GM21717 (cell line): ENCODE measurements at regions not wholly inside any gene's neighbourhood (a gene's known extent, or its start where the extent isn't known, plus 50 kb on each side); places are given as distances from the start of the nearest gene placed in this dataset.
"Not testable (repeated sequence)": the region's sequence is repeated elsewhere in the genome, so short reads cannot be mapped to it uniquely, and the experiment has no call there.

ENCODE experiments used
- ATAC-seq: cut with Tn5 transposase; IDR thresholded peaks from one replicate; pipeline ENCODE4 v1.9.1; 2021; ENCODE audit warnings: mild to moderate bottlenecking, moderate library complexity; ENCODE audit not compliant: unreplicated experiment

- no peak for ATAC-seq
These were observed 98.4 kb upstream of the FRMD4A start for GRCh38 chr10:14429043-14429700.

DNA sequence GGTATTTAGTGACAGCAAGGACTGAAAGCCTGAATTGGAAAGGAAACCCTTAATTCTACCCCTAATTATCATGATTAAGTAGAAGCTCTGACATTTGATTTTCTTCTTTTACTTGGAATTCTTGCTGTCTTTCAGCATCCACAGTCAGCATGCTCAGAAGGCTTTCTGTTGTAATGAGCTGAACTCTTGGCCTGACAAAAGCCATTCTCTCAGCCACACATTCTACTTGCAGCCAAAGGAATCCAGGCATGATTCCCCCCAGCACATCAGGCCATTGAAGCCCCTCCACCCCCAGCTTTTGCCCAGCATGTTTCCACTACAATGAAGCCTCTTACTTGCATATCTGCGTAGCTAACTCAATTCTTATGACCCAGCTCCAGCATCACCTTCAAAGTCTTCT lies 94.3 kb upstream of the FRMD4A start:
- no peak for ATAC-seq

DNA sequence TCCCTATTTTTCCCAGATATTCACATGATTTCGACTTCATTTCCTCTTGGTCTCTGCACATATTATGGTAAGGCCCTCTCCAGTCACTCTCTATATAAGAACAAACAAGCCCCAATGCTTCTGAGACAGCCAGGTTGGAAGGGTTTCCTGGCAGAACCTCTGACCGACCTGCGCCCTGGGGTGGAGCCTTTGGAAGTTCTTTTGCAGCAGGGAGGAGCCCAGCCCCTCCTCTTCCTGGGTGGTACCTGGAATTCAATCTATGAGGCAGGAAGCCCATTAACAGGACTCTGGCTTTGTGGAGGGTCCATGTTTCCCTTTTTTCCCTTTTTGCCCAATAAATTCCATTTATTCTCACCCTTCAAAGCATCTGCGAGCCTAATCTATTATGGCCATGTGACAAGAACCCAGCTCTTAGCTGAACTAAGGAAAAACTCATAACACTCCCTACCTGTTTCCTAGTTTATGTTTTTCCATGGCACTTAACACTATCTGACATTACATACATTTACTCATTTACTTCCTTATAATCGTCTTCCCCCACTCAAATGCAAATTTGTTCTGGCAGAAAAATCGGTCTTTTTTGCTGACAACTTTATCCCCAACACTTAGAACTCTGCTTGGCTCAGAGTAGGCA lies 92.5 kb upstream of the FRMD4A start:
- ATAC-seq, result no peak

- ATAC-seq, result no peak
These were observed 91.7 kb upstream of the FRMD4A start for GRCh38 chr10:14422431-14422830.

- no peak for ATAC-seq
These were observed 91.2 kb upstream of the FRMD4A start for GRCh38 chr10:14421941-14422340.

DNA sequence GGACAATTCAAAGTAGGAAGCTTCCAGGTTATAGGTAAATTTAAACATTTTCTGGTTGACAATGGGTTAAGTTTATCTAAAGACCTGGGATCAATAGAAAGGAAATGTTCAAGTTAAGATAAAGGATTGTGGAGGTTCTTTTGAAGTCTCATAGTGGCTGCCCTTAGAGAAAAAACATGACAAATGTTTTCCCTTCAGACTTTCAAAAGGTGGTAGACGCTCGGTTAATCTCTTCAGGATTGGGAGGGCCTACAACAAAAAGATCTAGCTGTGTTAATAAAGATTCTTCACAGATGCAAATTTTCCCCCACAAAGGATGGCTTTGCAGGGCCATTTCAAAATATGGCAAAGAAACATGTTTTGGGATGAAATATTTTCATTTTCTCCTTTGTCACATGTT lies 86.6 kb upstream of the FRMD4A start:
- ATAC-seq, result not testable (repeated sequence)

- no peak for ATAC-seq
These were observed 85.6 kb upstream of the FRMD4A start for GRCh38 chr10:14416308-14416700.

- ATAC-seq, result no peak
These were observed 85.1 kb upstream of the FRMD4A start for GRCh38 chr10:14415676-14416307.

DNA sequence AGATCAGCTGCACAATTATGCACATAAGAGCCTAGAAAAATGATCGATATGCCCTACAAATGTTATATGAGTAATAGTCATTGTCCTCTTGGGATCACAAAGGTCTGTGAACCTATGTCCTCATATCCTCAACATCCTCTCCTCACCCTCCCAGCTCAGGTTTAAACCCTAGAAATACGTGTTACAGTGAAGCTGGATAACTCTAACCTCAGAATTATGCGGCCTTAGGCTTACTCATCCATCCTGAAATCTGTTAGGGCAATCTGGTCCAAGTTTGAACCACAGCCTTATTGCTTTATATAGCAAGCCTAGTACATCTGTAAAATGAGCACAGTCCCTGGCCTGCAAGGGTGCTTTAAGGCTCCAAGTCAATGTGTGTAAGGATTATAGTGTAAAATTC lies 84.2 kb upstream of the FRMD4A start:
- ATAC-seq, result no peak

- ATAC-seq, result no peak
These were observed 82.8 kb upstream of the FRMD4A start for GRCh38 chr10:14413523-14413922.

DNA sequence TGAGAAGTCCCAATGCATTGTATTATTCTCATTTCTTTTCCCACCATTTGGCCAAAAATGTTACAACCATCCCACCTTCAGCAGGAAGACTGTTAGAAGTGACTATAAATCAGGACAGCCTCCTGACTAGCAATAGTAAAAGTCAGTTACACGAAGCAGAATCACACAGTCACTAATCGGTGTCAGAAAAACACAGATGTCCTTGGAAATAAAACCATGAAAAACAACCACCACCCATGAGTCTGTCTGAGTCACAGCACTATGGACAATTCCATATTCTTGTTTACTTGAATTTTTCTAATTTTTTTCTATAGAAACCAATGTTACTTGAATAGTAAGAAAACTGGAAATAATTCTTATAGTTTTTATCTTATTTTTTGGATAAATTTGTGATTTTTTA lies 81.9 kb upstream of the FRMD4A start:
- no peak for ATAC-seq

DNA sequence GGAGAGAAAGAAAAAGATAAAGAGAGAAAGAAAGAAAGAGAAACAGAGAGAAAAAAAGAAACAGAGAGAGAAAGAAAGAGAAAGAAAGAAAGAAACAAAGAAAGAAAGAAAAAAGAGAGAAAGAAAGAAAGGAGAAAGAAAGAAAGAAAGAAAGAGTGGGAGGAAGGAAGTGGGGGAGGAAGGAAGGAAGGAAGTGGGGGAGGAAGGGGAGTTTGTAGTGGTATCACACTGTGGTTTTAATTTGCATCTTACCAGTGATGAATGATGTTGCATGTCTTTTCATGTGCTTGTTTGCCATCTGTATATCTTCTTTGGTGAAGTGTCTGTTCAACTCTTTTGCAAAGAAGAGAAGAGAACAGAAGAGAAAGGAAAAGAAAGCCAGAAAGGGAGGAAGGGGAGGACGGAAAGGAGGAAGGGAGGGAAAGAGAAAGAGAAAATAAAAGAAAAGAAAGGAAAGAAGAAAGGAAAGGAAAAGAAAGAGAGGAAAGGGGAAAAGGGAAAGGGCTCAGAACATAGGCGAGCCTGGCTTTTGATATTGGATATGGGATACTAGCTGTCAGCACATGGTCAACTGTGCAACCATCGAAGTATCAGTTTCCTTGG lies 79.2 kb upstream of the FRMD4A start:
- ATAC-seq, result no peak

- no peak for ATAC-seq
These were observed 78.5 kb upstream of the FRMD4A start for GRCh38 chr10:14409247-14409646.

DNA sequence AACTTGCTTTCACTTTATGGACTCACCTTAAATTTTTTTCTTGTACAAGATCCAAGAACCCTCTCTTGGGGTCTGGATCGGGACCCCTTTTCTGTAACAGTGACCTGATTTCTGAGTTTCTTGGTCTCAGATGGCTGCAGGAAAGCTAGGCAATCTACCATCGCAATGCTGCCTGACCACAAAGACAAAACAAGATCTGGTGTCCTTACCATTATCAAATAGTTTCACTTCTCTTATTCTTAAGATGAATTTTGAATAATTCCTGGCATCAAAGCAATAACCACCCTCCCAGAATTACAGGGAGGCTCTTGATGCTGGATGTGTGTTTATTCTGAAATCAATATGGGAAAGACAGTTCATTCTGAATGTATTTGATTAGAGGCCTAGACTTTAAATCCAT lies 77.4 kb upstream of the FRMD4A start:
- no peak for ATAC-seq

DNA sequence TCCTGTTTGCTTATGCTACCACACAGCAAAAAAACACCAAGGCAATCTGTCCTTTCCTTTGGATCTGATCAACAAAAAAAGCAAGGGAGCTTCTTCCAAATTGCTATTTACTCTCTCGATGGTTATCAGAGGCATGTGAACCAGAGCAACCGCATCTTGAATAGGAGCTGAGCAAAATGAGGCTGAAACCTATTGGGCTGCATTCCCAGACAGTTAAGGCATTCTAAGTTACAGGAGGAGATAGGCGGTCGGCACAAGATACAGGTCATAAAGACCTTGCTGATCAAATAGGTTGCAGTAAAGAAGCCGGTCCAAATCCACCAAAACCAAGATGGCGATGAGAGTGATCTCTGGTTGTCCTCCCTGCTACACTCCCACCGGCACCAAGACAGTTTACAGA lies 76.8 kb upstream of the FRMD4A start:
- no peak for ATAC-seq

DNA sequence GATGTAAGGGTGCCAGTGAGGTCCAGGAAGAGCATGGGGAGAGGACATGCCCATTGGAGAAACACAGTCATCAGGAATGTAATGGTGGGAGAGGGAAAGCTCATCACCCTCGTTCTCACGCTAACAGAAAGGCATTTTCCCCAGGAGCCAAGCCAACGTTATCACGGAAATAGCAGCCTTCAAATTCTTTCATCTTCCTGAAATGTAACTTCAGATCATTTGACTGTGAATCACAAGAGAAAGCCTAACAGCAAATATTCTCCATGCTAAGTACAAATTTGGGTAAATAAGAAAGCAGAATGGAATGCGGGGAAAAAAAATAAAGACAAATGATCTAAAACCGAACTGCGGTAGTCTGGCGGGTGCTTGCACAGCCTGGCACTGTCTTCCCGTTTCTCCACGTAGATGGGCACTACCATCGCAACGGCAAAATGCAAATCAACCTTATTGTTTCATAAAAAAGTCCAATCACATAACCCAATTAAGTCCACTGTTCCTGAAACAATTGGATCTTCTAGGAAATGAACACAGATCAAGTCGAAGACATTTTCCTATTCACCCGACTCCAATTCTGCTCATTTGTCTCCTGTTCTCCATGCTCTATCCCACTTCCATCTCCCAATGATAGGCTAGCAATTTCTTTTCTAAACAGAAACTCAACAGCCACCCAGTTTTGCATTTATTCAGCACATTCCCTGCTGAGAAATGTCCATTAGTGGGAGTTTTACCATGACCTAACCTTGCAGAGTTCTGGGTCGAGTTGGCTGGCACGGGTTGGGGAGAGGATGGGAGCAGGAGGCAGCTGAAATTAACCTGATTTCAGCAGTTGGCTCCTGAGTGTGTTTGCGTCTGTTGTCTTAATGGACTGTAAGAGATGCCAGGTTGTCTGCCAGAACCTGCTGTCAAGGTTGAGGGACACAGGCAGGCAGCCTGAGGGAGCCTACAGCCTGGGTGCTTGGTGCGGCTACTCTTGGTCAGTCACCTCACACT lies 74.6 kb upstream of the FRMD4A start:
- no peak for ATAC-seq

- no peak for ATAC-seq
These were observed 73.3 kb upstream of the FRMD4A start for GRCh38 chr10:14403881-14404623.

- ATAC-seq, result no peak
These were observed 72.6 kb upstream of the FRMD4A start for GRCh38 chr10:14403359-14403758.

DNA sequence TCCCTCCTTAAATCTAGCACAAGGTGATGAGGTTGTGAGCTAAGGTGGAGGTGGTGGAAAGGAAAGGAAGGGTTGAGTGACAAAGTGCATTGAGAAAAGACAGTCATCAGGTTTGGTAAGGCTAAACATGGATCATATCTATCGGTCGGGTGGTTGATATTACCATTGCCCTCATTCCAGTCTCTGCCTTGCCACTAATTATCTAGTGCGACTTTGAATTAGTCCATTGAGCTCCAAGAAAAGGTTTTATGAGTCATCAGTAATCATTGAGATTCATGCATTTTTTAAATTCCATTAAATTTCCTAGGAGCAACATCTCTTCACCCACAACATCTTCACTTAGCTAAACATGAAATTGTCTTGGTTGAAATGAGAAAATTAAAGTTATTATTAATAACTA lies 68.9 kb upstream of the FRMD4A start:
- no peak for ATAC-seq

DNA sequence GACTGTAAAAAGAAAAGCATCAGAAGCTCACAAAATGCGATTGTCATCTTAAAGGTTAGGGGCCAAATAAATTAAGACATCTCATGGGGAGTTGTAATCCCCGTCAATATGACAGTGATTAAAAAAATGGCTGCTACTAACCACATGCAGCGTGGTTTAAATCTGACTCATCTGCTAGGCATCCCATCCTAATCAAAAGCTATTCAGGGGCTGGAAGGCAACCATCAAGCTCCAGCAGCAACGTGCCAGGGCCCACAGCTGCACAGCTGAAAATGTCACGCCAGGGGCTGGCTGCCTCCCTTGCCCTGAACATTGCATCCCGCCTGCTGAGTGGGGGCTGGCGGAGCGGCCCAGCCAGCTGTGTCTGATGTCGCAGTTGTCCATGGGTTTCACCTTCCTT lies 66.3 kb upstream of the FRMD4A start:
- no peak for ATAC-seq
